Thyroid gland (tissue), 4 donors: ENCODE measurements at regions not wholly inside any gene's neighbourhood (a gene's known extent, or its start where the extent isn't known, plus 50 kb on each side); places are given as distances from the start of the nearest gene placed in this dataset.

ENCODE experiments used
- POLR2A ChIP-seq, 2 donors: fragments of 450-650 bp; IDR thresholded peaks; one replicate each; pipeline ENCODE4 v1.6.1; 2017; ENCODE audit warnings: antibody characterized with exemption in 2 of 2, mild to moderate bottlenecking in 2 of 2, moderate library complexity in 1 of 2
- TF ChIP-seq, protein P1 (sequence below), 6 experiments: fragments of 200-600 bp in 3 of 6; fragments of 450-650 bp in 3 of 6; sonication (generic) in 3 of 6; IDR thresholded peaks; one replicate each; pipeline ENCODE4 v1.5.1; 2016 to 2019; ENCODE audit warnings: antibody characterized with exemption in 6 of 6, mild to moderate bottlenecking in 2 of 6, inconsistent platforms in 1 of 6, moderate library complexity in 1 of 6

DNA sequence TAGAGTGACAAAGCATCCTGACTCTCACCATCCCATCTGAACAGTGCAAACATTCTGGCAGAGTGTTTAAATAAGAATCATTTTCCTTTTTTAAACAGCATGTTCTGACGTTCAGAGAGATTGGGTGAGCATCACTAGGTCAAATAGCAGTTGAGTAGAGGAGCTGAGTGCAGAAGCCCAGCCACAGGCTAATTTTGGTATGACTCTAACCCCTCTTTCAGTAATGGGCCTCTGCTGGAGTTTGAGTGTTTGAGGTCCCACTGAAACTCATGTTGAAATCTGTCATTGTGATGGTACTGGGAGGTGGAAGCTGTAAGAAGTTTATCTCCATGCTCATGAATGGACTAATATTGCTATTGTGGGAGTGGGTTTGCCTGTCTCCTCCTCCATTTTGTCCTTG is 194.4 kb downstream of the SALL1 start:
- TF ChIP-seq, protein P1, sequence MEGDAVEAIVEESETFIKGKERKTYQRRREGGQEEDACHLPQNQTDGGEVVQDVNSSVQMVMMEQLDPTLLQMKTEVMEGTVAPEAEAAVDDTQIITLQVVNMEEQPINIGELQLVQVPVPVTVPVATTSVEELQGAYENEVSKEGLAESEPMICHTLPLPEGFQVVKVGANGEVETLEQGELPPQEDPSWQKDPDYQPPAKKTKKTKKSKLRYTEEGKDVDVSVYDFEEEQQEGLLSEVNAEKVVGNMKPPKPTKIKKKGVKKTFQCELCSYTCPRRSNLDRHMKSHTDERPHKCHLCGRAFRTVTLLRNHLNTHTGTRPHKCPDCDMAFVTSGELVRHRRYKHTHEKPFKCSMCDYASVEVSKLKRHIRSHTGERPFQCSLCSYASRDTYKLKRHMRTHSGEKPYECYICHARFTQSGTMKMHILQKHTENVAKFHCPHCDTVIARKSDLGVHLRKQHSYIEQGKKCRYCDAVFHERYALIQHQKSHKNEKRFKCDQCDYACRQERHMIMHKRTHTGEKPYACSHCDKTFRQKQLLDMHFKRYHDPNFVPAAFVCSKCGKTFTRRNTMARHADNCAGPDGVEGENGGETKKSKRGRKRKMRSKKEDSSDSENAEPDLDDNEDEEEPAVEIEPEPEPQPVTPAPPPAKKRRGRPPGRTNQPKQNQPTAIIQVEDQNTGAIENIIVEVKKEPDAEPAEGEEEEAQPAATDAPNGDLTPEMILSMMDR (IDR thresholded peaks at IDR 0.05): no peak
- TF ChIP-seq POLR2A (IDR thresholded peaks at IDR 0.05): no peak
